OCI-LY7 (cell line): ENCODE measurements at regions not wholly inside any gene's neighbourhood (a gene's known extent, or its start where the extent isn't known, plus 50 kb on each side); places are given as distances from the start of the nearest gene placed in this dataset.

Source experiments
- BruUV-seq: library from RNA; stranded (reverse); fragments of 400-500 nt; replicated peaks from 2 replicates; lab custom pipeline; 2021; lab: Mats Ljungman, UMichigan
- CTCF ChIA-PET: fragments of 300-600 bp; sonication (Branson Sonifier 250); formaldehyde crosslinking; loops from one replicate; lab custom pipeline; 2022; ENCODE audit warnings: antibody characterized with exemption; ENCODE audit not compliant: unreplicated experiment; lab: Charles Lee
- POLR2A ChIA-PET: fragments of 300-600 bp; sonication (Branson Sonifier 250); formaldehyde crosslinking; loops from one replicate; lab custom pipeline; 2022; ENCODE audit warnings: antibody characterized with exemption; lab: Charles Lee
- DNase-seq: peaks from one replicate; pipeline ENCODE4 v3.0.0-alpha.2; 2015; ENCODE audit warnings: low spot score
- H2AFZ ChIP-seq: fragments of 200-600 bp; sonication (generic), shearing (Covaris generic); 2 replicates; pipeline ENCODE4 v1.6.1; 2014; ENCODE audit warnings: mild to moderate bottlenecking, antibody characterized with exemption, low read length, moderate library complexity
- H3K27ac ChIP-seq: fragments of 200-600 bp; sonication (generic); 2 replicates; pipeline ENCODE4 v1.5.1; 2014; ENCODE audit warnings: mixed run types, low read depth, mild to moderate bottlenecking, moderate library complexity, low read length, inconsistent platforms; ENCODE audit not compliant: poor library complexity, severe bottlenecking
- H3K36me3 ChIP-seq: fragments of 200-600 bp; sonication (generic); 2 replicates; pipeline ENCODE4 v1.6.1; 2014; ENCODE audit warnings: mild to moderate bottlenecking, antibody characterized with exemption, low read length, moderate library complexity, mixed read lengths; ENCODE audit not compliant: insufficient read depth
- H3K4me1 ChIP-seq: fragments of 200-600 bp; sonication (generic); 2 replicates; pipeline ENCODE4 v1.5.1; 2014; ENCODE audit warnings: mild to moderate bottlenecking, low read length; ENCODE audit not compliant: insufficient read depth, poor library complexity, severe bottlenecking
- H3K4me2 ChIP-seq: fragments of 200-600 bp; sonication (generic); 2 replicates; pipeline ENCODE4 v1.6.1; 2014; ENCODE audit warnings: mild to moderate bottlenecking, low read length
- H3K4me3 ChIP-seq: fragments of 200-600 bp; sonication (generic); 2 replicates; pipeline ENCODE4 v1.5.1; 2014; ENCODE audit warnings: mild to moderate bottlenecking, low read depth, low read length; ENCODE audit not compliant: poor library complexity, severe bottlenecking
- H3K79me2 ChIP-seq: fragments of 200-600 bp; sonication (generic); 2 replicates; pipeline ENCODE4 v1.6.1; 2016; ENCODE audit warnings: low read depth, mild to moderate bottlenecking, low read length, moderate library complexity, mixed read lengths; ENCODE audit not compliant: insufficient read depth
- H3K9me2 ChIP-seq: fragments of 200-600 bp; sonication (generic); 2 replicates; pipeline ENCODE4 v1.6.1; 2016; ENCODE audit warnings: mild to moderate bottlenecking, low read length, mixed read lengths; ENCODE audit not compliant: insufficient read depth
- H3K9me3 ChIP-seq: fragments of 200-600 bp; sonication (generic); 2 replicates; pipeline ENCODE4 v1.6.1; 2014; ENCODE audit warnings: mild to moderate bottlenecking, mixed run types, low read length, mixed read lengths
- H4K20me1 ChIP-seq: fragments of 200-600 bp; sonication (generic); 2 replicates; pipeline ENCODE4 v1.6.1; 2014; ENCODE audit warnings: mild to moderate bottlenecking, antibody characterized with exemption, low read length, moderate library complexity, mixed read lengths; ENCODE audit not compliant: insufficient read depth
- CTCF ChIP-seq: fragments of 200-600 bp; sonication (generic); conservative IDR thresholded peaks from 2 replicates; pipeline ENCODE4 v1.5.1; 2014; ENCODE audit warnings: mild to moderate bottlenecking, antibody characterized with exemption, low read length, moderate library complexity, mixed read lengths
- EZH2phosphoT487 ChIP-seq: fragments of 200-600 bp; sonication (generic); IDR thresholded peaks from 2 replicates; pipeline ENCODE4 v1.6.1; 2018; ENCODE audit warnings: low read depth, borderline replicate concordance, mild to moderate bottlenecking, mixed run types, antibody characterized with exemption, low read length, moderate library complexity, mixed read lengths
- intact Hi-C: fragments of 100-400 bp; cut with micrococcal nuclease; formaldehyde crosslinking; loops from one replicate; pipeline ENCODE4 v1.10.0; 2022; ENCODE audit not compliant: unreplicated experiment

GRCh38 chr22:49102367-49102766 is 725.3 kb downstream of the BRD1 start:
- ChIA-PET POLR2A (no interaction called here), CTCF (no interaction called here)
- Histone ChIP-seq H3K4me3 (no peak overlapping the region), H3K79me2 (no peaks in the 10 kb centered on the region), H3K9me3 (no peaks in the 10 kb centered on the region), H3K4me1 (no peaks in the 10 kb centered on the region), H2AFZ (no peak overlapping the region), H3K4me2 (no peak overlapping the region), H4K20me1 (no peaks in the 10 kb centered on the region), H3K36me3 (no peaks in the 10 kb centered on the region), H3K27ac (no peak overlapping the region), H3K9me2 (no peaks in the 10 kb centered on the region)
- no peak for TF ChIP-seq CTCF
- TF ChIP-seq EZH2phosphoT487 = no peak
- BruUV-seq = no TSS peak
- DNase-seq = no peak
- intact Hi-C loops = no loop called here

GRCh38 chr22:49101873-49102272 is 725.8 kb downstream of the BRD1 start:
- POLR2A ChIA-PET = no interaction called here
- CTCF ChIA-PET = no interaction called here
- TF ChIP-seq EZH2phosphoT487 = no peak
- no peak for TF ChIP-seq CTCF

GRCh38 chr22:49101225-49101624 is 726.4 kb downstream of the BRD1 start:
- BruUV-seq = no TSS peak
- H2AFZ ChIP-seq = no peak overlapping the region
- no peak overlapping the region for H3K27ac ChIP-seq
- no peak overlapping the region for H3K4me3 ChIP-seq
- no peaks in the 10 kb centered on the region for H3K9me2 ChIP-seq
- H3K9me3 ChIP-seq = no peaks in the 10 kb centered on the region
- TF ChIP-seq EZH2phosphoT487 (no peak), CTCF (no peak)
- CTCF ChIA-PET = no interaction called here
- no peaks in the 10 kb centered on the region for H3K4me1 ChIP-seq
- intact Hi-C loops = no loop called here
- no peaks in the 10 kb centered on the region for H4K20me1 ChIP-seq
- no peaks in the 10 kb centered on the region for H3K36me3 ChIP-seq
- no peak for DNase-seq
- no peaks in the 10 kb centered on the region for H3K79me2 ChIP-seq
- POLR2A ChIA-PET = no interaction called here
- no peak overlapping the region for H3K4me2 ChIP-seq

More at GRCh38 chr22:49101873-49102272, 725.8 kb downstream of the BRD1 start:
- Histone ChIP-seq H3K4me3 (no peak overlapping the region), H3K4me1 (no peaks in the 10 kb centered on the region), H3K4me2 (no peak overlapping the region), H2AFZ (no peak overlapping the region), H3K27ac (no peak overlapping the region), H3K9me2 (no peaks in the 10 kb centered on the region), H3K36me3 (no peaks in the 10 kb centered on the region), H4K20me1 (no peaks in the 10 kb centered on the region), H3K9me3 (no peaks in the 10 kb centered on the region), H3K79me2 (no peaks in the 10 kb centered on the region)
- no TSS peak for BruUV-seq
- DNase-seq = no peak
- intact Hi-C loops = no loop called here
